ENCODE measurements at regions not wholly inside any gene's neighbourhood (a gene's known extent, or its start where the extent isn't known, plus 50 kb on each side); places are given as distances from the start of the nearest gene placed in this dataset.

- DNase-seq, result no peak
These were observed 576.5 kb downstream of the CSNK1G3 start for GRCh38 chr5:124088289-124089032.

- no peak for DNase-seq
These were observed 575.8 kb downstream of the CSNK1G3 start for GRCh38 chr5:124087752-124088151.

GRCh38 chr5:124080256-124080655 is 568.3 kb downstream of the CSNK1G3 start:
- DNase-seq, result no peak

GRCh38 chr5:124079062-124079461 is 567.1 kb downstream of the CSNK1G3 start:
- DNase-seq, result no peak

- no peak for DNase-seq
These were observed 562.5 kb downstream of the CSNK1G3 start for GRCh38 chr5:124074500-124074899.

- DNase-seq, result no peak
These were observed 560.6 kb downstream of the CSNK1G3 start for GRCh38 chr5:124072570-124072969.

- no peak for DNase-seq
These were observed 559.1 kb downstream of the CSNK1G3 start for GRCh38 chr5:124071039-124071438.

GRCh38 chr5:124065508-124065907 is 553.5 kb downstream of the CSNK1G3 start:
- no peak for DNase-seq

- DNase-seq, result no peak
These were observed 553.0 kb downstream of the CSNK1G3 start for GRCh38 chr5:124064956-124065355.

- DNase-seq, result no peak
These were observed 549.7 kb downstream of the CSNK1G3 start for GRCh38 chr5:124061663-124062062.

GRCh38 chr5:124061068-124061430 is 549.1 kb downstream of the CSNK1G3 start:
- no peak for DNase-seq

- no peak for DNase-seq
These were observed 548.6 kb downstream of the CSNK1G3 start for GRCh38 chr5:124060413-124061067.

GRCh38 chr5:124060011-124060410 is 548.0 kb downstream of the CSNK1G3 start:
- no peak for DNase-seq

GRCh38 chr5:124059200-124059599 is 547.2 kb downstream of the CSNK1G3 start:
- DNase-seq, result no peak

- no peak for DNase-seq
These were observed 545.8 kb downstream of the CSNK1G3 start for GRCh38 chr5:124057724-124058231.

GRCh38 chr5:124056991-124057723 is 545.2 kb downstream of the CSNK1G3 start:
- DNase-seq, result no peak

GRCh38 chr5:124056326-124056990 is 544.5 kb downstream of the CSNK1G3 start:
- DNase-seq, result no peak

- no peak for DNase-seq
These were observed 543.8 kb downstream of the CSNK1G3 start for GRCh38 chr5:124055751-124056150.

GRCh38 chr5:124054564-124054963 is 542.6 kb downstream of the CSNK1G3 start:
- no peak for DNase-seq

GRCh38 chr5:124053340-124053739 is 541.4 kb downstream of the CSNK1G3 start:
- DNase-seq, result no peak

GRCh38 chr5:124052201-124052600 is 540.2 kb downstream of the CSNK1G3 start:
- DNase-seq, result no peak

GRCh38 chr5:124050120-124050770 is 538.3 kb downstream of the CSNK1G3 start:
- DNase-seq, result no peak

GRCh38 chr5:124045412-124045811 is 533.4 kb downstream of the CSNK1G3 start:
- DNase-seq, result no peak

All from effector CD4-positive, alpha-beta T cell (primary cell).